ENCODE measurements at regions not wholly inside any gene's neighbourhood (a gene's known extent, or its start where the extent isn't known, plus 50 kb on each side); places are given as distances from the start of the nearest gene placed in this dataset.

DNA sequence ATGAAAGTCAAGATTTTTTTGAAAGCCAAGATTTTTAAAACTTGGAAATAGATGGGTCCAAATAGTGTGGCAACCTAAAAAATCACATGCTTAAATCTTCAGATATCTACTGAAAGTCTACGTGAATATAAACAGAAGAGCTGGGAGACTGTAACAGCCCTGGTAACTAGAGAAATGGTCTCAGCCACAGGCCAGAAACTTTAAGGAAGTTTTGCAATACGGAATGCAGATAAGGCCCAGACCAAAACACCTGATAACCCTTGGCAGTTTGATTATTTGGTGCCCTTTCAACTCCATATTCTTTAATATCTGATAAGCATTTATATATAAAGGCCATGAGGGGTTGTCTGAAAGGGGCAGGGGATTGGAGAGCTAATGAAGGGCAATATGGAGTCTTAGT, 537.3 kb upstream of the TGFBR2 start:
- Mint-ChIP-seq H3K4me1 (peaks cover 16% of the 10 kb centered on the region), H3K27ac (no peak overlapping the region), H3K9me3 (peaks cover 30% of the 10 kb centered on the region), H3K36me3 (ENCODE audit: low read depth) (peaks cover 7% of the 10 kb centered on the region), H3K27me3 (ENCODE audit: low read depth, poor library complexity) (peaks cover 4% of the 10 kb centered on the region), H3K4me3 (no peak overlapping the region)
- DNase-seq, result no peak
- TF ChIP-seq CTCF (IDR thresholded peaks at IDR 0.05), result no peak

- H3K27me3 Mint-ChIP-seq (ENCODE audit: low read depth, poor library complexity), result no peaks in the 10 kb centered on the region
- H3K4me3 Mint-ChIP-seq, result no peak overlapping the region
- peak overlapping the region; percentile 14 for H3K27ac Mint-ChIP-seq
- H3K4me1 Mint-ChIP-seq, result peaks cover 23% of the 10 kb centered on the region
- DNase-seq, result no peak
- H3K36me3 Mint-ChIP-seq (ENCODE audit: low read depth), result peaks cover 14% of the 10 kb centered on the region
- TF ChIP-seq CTCF (IDR thresholded peaks at IDR 0.05), result no peak
- peaks cover 32% of the 10 kb centered on the region for H3K9me3 Mint-ChIP-seq
These were observed 533.4 kb upstream of the TGFBR2 start for GRCh38 chr3:30073040-30073439.

GRCh38 chr3:30073622-30074021, 532.8 kb upstream of the TGFBR2 start:
- peak overlapping the region; percentile 88 for H3K27ac Mint-ChIP-seq
- H3K36me3 Mint-ChIP-seq (ENCODE audit: low read depth), result peaks cover 18% of the 10 kb centered on the region
- peaks cover 33% of the 10 kb centered on the region for H3K9me3 Mint-ChIP-seq
- no peak overlapping the region for H3K4me3 Mint-ChIP-seq
- H3K4me1 Mint-ChIP-seq, result peaks cover 29% of the 10 kb centered on the region
- TF ChIP-seq CTCF (IDR thresholded peaks at IDR 0.05), result no peak
- H3K27me3 Mint-ChIP-seq (ENCODE audit: low read depth, poor library complexity), result no peaks in the 10 kb centered on the region
- DNase-seq, result no peak

GRCh38 chr3:30075514-30075913, 530.9 kb upstream of the TGFBR2 start:
- DNase-seq, result no peak
- Mint-ChIP-seq H3K4me1 (peaks cover 38% of the 10 kb centered on the region), H3K9me3 (peaks cover 34% of the 10 kb centered on the region), H3K27me3 (ENCODE audit: low read depth, poor library complexity) (no peaks in the 10 kb centered on the region), H3K27ac (no peak overlapping the region), H3K36me3 (ENCODE audit: low read depth) (peaks cover 18% of the 10 kb centered on the region), H3K4me3 (no peak overlapping the region)
- TF ChIP-seq CTCF (IDR thresholded peaks at IDR 0.05), result no peak

GRCh38 chr3:30076899-30077298, 529.5 kb upstream of the TGFBR2 start:
- H3K4me1 Mint-ChIP-seq, result peaks cover 50% of the 10 kb centered on the region
- no peak overlapping the region for H3K27ac Mint-ChIP-seq
- peaks cover 18% of the 10 kb centered on the region for H3K36me3 Mint-ChIP-seq (ENCODE audit: low read depth)
- H3K9me3 Mint-ChIP-seq, result peaks cover 36% of the 10 kb centered on the region
- TF ChIP-seq CTCF (IDR thresholded peaks at IDR 0.05), result no peak
- DNase-seq, result no peak
- H3K27me3 Mint-ChIP-seq (ENCODE audit: low read depth, poor library complexity), result no peaks in the 10 kb centered on the region
- H3K4me3 Mint-ChIP-seq, result no peak overlapping the region

DNA sequence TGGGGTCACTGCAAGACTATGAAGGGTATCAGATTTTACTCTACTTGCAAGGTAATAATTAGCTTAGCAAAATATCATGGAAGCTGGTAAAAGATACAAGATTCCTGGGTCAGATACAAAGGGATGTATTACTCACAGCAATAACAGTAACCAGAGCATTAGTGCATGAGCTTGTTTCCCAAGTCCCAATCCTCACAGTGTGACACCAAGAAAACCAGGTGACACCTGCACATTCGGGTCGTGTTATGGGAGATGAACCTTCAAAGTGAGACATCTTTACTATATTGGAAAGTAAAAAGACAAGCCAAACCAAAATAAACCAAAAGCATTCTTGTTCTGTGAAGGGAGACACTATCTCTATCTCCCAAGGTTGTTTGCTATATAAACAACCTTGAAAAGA, 528.7 kb upstream of the TGFBR2 start:
- H3K27ac Mint-ChIP-seq, result no peak overlapping the region
- H3K9me3 Mint-ChIP-seq, result peaks cover 41% of the 10 kb centered on the region
- no peak for TF ChIP-seq CTCF (IDR thresholded peaks at IDR 0.05)
- H3K4me3 Mint-ChIP-seq, result no peak overlapping the region
- H3K36me3 Mint-ChIP-seq (ENCODE audit: low read depth), result peaks cover 18% of the 10 kb centered on the region
- H3K4me1 Mint-ChIP-seq, result peaks cover 53% of the 10 kb centered on the region
- peaks cover 3% of the 10 kb centered on the region for H3K27me3 Mint-ChIP-seq (ENCODE audit: low read depth, poor library complexity)
- DNase-seq, result no peak
